ENCODE measurements at regions not wholly inside any gene's neighbourhood (a gene's known extent, or its start where the extent isn't known, plus 50 kb on each side); places are given as distances from the start of the nearest gene placed in this dataset.
"Not testable (repeated sequence)": the region's sequence is repeated elsewhere in the genome, so short reads cannot be mapped to it uniquely, and the experiment has no call there.

DNA sequence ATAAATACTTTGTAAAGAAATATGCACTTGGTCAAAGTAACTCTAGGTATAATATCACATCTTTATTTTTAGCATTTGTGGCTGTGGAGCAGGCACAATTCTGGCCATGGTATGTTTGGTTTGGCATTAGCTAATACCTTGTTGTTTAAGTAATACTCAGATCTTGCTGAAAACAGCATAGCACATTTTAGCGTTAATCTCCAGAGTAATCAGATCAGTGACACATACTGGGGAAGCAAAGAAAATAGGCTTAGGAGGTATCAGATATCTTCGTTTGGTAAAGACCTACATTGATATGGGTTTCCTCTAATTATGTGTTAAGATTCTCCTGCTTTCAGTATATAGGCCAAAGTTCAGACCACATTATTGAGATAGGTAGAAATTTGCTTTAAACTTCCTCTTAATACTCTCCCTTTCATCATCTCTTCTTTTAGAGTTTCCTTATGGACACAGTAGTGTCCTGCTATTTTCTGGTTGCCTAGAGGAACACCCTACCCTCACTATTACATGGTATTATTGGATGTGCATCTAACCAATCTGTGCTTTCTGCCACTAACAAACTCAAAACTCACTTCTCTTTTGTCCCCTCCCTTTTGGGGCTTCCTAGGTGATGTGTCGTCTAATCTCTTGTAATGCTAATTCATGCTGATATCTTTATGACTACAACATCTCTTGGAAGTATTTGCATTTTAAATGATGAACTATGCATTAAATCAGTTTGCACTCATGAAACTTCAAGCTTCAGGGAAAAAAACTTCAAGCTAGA lies 437.3 kb upstream of the ADAMTSL1 start:
- DNase-seq, result no peak

DNA sequence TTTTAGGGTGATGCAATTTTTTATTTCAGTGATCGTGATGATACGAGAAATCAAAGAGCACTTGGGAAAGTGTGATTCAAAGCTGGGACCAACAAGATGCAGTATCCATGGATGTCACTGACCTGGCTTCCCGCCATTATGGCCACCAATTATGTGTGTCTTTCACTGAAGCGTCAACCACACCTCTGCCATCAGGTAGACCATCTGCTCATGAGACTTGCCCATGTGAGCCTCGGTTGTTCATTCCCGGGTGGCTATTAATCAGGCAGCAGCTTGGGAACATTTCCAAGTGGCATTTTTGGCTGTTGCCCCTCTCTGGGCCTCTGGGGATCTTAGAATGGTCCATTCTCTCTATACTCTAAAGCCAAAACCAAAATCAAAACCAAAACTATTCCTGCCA lies 436.0 kb upstream of the ADAMTSL1 start:
- no peak for DNase-seq

DNA sequence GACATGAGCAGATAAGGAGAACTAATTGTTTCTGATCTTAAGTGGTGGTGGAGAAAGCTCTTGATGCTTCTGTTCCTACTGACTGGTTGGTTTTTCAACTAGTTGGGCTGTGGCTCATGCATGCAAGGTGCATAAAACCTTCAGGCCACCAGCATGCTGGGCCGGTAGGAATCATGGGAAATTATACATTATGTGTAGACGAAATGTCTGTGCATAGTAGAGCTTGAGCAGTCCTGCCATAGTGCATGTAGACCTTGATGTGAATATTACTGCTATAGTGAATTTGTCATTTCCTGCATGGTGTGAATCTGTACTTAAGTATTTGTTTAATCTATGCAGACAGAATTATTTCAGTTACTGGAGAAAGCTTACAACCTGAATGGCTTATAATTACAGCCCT lies 433.6 kb upstream of the ADAMTSL1 start:
- DNase-seq, result no peak

DNA sequence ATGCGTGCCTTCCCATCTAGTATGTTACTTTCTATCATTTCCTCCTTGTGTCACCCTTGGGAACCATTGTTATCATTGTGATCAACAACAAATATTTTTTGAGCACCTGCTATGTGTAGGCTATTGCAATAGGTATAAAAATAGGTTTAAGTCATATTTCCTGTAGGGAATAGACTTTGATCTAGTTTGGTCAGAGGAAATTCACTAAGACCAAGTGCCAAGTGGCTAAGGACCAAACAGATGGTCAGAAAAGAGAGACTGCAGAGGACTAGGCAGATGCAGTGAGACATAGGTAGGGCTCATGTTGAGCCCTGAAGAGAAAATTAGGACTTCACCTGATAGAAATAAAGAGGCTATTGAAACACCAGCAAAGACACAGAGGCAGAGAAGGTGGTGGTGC lies 430.0 kb upstream of the ADAMTSL1 start:
- DNase-seq, result no peak

DNA sequence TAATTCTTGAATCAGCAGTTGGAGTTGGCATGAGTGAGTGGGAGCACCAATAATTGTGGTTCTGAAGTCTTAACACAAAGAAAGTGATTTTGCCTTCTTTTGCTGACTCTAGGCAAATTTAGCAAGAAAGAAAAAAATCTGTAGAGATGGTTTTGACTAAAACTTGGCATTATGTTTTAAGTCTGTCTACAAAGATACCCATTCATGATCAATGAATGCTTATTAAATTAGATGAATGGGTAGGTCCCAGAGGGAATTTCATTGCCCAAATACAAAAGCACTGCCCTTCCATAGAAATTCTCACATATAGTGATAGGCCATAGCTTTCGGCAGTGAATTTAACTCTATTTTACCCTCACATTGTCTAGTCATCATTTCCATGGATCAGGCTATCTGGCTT lies 428.6 kb upstream of the ADAMTSL1 start:
- DNase-seq, result no peak

DNA sequence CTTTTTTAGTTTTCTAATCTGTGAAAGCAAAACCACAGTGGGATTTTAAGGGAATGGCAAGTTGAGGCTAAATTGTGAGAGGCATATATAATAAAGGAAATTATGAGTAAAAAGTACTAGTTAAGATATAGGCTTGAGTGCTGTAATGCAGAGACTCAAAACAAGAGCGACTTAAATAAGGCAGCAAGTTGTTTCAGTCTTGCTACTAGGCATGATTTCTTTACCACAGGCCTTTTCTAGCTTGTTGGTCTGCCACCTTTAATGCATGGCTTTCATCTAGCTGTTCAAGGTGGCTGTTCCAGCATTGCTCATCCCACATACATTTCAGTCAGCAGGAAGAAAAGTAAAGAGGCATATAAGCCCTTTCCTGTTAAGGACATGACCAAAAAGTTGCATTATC lies 427.9 kb upstream of the ADAMTSL1 start:
- DNase-seq, result no peak

DNA sequence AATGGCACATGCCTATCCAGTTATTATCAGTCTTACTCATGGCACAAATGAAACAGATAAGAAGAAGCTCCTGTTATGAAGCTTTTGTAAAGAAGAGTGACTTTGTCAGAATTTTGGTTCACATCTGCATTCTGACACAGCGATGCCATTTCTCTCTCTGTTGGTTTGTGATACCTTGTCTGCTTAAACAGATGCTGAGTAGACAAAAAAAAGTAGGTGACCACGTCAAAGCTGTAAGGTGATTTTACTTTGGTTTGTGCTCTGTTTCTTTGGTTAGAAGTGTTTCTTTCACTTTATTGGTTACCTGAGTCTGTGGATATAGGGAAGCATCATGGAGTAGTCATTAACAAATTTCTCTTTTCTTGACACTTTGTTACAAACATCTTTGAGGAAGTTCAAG lies 422.3 kb upstream of the ADAMTSL1 start:
- DNase-seq, result no peak

DNA sequence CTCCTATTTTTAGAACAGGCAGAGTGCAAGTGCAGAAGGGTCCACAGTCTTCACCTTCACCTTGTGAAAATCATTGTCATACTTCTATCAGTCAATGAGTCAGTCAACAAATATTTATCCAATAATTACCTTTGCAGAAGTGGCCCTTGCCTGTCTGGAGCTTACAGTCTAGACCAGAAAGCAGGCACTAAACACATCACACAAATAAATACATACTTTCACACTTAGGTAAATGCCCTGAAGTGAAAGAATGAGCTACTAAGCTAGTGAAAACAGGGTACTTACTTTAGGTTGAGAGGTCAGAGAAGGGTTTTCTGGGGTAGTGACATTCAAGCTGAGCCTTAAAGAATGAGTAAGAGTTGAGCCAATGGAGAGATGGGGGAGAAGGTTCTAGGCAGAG lies 421.9 kb upstream of the ADAMTSL1 start:
- no peak for DNase-seq

DNA sequence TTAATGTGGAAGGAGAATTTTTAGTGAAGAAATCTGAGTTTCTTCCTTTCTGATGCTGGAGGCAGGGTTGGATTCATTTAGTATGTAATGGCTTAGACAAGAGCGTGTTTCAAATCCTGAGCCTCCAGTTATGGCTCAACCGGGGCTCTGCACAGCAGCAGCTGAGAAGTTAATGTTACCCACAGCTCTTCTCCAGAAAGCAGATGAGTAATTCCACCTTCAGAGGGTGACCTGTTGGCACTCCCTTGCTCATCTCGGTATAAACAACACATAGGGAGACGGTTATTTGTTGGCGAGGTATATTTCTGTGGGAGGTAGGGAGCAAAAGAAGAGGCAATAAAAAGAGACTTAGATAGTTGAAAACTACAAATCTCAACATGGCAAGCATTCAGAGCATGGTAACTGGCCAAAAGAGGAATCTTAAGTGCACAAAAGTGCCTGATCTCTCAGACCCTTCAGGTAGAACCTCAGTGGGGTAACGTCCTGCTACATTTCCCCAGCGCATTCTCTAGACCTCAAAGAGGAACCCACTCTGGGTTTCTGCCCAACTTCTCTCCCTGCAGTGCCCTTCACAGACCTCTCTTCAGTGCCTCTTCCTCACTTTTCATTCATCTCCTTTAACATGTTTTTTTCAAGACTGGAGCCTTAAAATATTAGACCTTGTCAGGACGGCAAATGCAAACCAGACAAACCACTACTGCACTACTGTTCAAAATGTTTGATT lies 417.5 kb upstream of the ADAMTSL1 start:
- DNase-seq, result no peak

DNA sequence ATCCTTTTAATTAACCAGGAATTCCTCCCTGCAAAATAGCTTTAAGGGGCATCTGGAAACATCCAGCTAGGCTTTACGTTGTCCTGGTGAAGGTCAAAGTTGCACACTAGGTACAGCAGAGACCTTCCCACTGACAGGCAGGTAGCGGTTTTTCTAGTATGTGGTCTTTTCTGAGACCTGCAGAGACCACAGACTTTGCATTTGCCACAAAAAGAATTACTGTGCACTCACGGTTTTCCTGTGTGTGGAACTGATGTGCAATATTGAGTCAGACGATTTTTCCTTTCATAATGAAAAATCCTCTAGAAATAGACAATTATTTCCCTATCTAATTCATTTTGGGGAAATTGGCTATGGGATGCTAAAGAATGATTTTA lies 417.0 kb upstream of the ADAMTSL1 start:
- no peak for DNase-seq

DNA sequence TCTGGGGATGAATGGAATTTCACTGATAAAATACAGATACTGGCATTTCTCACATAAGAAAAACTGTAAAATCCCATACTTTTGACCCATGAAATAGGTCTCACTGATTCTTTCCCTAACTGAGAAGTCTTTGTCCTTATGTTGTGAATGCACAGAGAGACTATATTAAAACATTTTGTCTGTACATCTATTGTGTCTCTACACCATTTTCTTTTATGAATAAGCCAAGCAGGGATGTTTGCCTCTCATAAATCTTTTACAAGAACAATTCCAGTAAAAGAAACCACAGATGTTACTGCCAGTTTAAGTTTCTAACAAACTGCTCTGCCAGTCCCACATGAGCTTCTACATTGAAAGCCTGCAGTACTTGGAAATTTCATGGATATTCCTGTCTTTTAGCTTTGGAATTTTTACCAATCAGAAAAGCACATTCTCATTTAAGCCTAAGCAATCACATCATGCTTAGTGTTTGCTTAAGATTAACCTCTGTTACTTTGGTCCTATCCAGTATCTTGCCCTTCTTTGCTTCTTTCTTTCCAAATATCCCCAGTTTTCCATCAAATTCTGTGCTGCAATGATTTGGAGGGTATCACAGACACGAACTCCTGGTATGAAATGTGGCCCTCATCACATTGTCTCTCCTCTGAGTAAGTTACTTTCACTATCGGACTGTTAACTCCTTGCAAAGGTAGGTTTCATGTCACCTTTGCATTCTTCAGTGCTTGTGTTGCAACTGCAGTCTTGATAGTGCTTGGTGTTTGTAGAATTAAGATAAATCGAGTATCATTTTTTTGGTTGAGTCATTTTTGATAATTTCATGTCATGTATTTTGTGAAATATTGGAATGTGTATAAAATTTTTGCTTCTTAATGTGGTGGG lies 415.1 kb upstream of the ADAMTSL1 start:
- DNase-seq, result no peak

DNA sequence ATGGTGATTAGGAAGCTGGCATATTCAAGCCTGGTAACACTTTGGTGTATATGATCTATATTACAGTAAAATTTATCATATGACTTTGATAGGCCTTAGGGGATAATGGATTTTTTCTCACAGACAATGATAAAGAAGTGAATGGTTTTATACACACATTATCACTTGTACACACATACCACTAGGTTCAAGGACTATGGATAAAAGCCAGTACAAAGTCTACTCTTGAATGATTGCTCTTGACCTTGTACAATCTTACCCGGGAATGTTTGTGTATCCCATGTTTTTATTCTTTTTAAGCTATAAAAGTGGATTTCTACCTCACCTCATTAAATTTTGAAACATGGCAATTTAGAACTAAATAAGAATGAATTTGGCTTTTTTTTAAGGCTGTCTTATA lies 414.5 kb upstream of the ADAMTSL1 start:
- no peak for DNase-seq

DNA sequence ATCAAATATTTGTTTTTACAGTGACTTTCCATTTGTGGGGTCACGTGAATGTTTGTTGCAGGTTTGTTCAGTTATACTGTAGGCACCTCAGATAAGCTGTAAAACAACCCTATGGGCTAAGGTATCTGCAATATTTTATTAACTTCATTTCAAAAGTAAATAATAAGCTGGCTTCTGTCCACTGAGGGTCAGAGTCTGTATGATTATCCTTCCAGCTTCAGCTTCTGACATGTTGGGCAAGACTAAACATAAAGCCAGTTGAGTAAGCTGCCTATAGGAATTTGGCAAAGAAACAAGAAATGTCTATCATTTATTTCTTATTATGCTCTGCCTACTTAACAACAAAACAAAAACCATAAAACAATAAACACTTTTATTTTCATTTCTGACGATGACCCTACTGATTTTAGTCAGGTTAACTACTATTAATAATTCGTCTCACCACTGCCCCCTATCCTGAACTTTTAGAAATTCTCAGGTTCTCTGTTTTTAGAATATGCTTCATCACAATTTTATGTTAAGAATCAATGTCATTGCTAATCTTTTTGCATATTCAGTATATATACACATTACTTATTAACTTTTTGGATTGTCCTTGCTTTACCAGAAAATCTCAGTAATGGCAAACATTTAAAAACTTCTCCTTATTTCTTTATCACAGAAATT lies 413.6 kb upstream of the ADAMTSL1 start:
- DNase-seq, result no peak

DNA sequence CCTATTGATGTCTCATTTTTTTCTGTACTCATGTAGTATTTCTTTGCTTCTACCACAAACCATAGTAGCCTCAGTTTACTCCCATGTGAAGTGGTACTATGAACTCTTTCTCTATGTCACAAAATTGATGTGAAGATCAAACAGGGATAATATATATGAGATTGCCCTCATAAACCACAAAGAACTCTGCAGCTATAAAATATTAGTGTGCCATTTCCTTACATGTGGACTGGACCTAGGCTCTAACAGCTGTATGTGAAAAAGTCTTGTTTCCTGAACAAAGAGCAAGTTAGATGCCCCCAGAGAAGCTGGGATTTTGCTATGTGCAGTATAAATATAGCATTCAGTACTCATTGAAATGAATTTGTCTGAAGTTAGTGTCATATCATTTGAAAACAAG lies 412.6 kb upstream of the ADAMTSL1 start:
- DNase-seq, result no peak

DNA sequence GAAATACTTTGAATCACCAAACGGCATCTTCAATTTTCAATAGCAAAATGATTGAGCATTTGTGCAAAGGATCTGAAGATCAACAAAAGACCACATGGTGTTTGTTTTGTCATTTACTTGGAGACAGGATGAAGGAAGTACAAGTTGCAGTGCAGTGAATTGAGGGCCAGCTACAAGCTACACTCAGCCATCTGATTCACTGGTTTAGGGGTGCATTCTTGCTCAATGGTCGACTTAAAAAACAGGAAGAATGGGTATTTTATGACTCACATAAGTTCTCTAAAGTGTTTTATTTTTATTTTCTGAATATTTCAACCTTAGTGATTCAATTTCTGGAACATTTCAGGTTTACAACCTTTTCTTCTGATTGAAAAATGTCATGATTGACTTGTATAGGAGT lies 412.1 kb upstream of the ADAMTSL1 start:
- DNase-seq, result no peak

DNA sequence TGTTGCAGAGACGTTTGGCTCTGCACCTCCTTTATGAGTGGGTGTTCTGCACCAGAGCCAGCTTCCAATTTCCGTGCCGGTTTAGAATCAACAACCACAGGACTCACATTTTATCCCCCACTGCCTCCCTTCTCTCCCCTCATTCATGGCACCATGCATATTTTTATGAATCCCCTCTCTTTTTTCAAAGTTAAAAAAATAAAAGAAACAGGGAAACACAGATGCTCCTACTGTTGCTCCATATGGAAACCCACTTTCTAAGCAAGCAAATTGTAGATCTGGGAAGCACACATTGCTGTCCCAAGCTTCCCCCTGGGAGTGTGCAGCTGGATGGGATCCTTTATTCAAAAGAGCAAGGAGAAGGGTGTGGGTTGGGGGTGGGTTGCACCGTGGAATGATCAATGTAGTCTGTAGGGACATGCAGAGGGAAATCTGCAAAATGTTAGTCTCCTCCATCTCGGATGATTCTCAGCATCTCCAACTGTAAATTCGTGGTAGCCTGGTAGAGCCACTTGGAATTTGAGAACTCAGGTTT lies 410.0 kb upstream of the ADAMTSL1 start:
- DNase-seq, result no peak

DNA sequence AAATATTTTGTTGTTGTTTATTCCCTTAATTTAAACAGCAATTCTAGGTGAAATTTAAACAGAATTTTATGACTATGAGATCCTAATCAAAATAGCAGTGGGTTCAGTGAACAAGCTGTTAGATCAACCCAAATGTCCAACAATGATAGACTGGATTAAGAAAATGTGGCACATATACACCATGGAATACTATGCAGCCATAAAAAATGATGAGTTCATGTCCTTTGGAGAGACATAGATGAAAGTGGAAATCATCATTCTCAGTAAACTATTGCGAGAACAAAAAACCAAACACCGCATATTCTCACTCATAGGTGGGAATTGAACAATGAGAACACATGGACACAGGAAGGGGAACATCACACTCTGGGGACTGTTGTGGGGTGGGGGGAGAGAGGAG lies 407.3 kb upstream of the ADAMTSL1 start:
- DNase-seq, result not testable (repeated sequence)

DNA sequence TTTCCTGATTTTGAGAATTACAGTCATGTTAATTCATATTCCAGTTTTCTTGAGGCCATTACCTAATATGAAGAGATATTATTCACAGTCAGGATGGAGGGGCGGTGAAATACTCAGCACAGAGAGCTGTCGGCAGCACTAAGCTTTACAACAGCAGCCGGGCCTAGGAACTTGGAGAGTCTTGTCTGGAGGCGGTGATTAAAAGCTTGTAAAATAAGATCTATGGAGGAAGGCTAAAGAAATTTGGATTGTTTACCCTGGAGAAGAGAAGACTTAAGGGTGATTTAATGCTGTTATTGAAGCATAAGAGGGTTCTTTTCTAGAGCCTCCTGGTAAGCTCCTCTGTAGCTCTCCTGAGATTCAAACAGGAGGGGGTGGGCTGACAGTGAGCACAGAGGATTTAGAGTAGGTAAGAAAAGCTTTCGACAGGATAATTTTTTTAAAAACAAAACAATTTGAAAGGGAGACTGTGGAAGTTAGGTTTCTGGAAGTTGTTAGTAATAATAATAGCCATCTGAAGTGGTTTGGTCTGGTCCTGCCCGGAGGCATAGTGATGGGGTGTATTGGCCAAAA lies 406.3 kb upstream of the ADAMTSL1 start:
- DNase-seq, result no peak

DNA sequence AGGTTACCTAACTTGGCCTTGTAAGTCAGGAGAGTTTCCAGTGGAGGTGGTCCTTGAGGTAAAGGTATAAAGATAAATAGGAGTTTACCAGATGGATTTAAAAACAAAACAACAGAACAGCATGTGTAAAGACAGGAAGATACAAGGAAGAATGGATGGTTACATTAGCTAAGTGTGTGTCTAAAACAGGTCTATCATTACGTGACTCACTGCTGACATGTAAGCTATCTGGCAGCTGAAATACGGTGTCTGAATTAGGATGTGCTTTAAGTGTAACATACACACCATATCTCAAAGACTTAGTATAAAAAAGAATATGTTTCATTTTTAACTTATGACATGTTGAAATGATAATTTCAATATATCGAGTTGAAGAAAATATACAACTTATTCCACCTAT lies 405.1 kb upstream of the ADAMTSL1 start:
- DNase-seq, result no peak

DNA sequence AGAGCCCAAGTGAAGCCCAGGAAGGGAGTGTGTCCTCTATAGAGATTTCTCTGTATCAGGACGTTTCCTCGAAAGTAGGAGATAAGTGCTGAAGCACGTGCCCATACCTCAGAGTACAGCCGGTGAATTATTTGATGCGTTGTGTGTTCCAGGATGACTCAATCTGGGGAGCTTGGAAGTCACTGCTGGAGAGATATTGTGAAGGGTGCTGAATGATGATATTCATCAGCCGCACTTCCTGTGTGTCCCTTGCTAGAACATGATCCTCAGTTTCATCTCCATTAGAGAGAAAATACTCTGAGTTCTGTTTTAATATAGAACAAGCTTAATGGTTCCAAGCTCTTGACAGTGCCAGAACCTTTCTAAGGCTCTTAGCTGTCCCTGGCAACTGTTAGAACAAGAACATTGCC lies 402.3 kb upstream of the ADAMTSL1 start:
- DNase-seq, result no peak

DNA sequence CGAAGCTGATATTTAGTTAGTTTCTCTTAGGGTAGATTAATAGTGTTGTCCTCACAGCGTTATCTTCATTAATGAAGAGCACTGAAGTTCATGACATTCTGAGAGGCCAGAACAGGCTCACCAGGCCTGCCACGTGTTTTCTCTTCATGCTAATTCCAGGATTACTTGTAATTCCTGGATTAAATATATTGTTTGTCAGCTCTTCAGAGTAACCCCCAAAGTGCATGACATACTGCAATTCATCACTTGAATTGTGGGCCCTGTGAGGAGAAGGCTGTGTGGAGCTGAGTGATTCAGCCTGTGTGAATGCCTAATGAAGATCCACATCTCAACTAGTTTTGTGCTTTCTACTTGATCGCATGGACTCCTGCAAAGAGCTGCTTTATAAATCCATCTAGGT lies 401.0 kb upstream of the ADAMTSL1 start:
- no peak for DNase-seq

DNA sequence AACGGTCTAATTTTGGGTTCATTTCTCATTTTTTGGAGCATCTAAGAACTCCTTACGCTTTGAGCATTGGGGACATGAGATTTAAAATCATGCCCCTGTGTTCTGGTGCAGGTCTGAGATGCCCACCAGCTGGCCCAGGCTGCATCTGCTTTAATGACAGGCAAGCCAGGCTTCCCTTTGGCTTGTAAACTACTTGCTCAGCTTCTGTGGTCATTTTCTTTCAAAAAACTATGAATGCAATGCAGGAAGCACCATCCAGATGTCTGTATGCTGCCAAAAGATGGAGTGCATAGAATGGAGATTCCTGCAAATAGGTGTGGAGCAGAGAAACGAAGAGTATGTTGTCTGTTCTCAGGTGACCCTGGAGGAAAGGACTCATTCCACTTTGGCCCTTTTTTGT lies 399.9 kb upstream of the ADAMTSL1 start:
- DNase-seq, result no peak

Data from dermis blood vessel endothelial cell (primary cell).